Kidney (tissue), 13 donors: ENCODE measurements at regions not wholly inside any gene's neighbourhood (a gene's known extent, or its start where the extent isn't known, plus 50 kb on each side); places are given as distances from the start of the nearest gene placed in this dataset.
A peak's percentile ranks its signal among the peaks of the same experiment; 100 is the strongest.

Experiments
- DNase-seq, 5 donors: peaks; one replicate each; pipeline ENCODE4 v3.0.0-alpha.2; 2013 to 2020
- FAIRE-seq: peaks from 2 replicates; lab custom pipeline; 2012; peaks lifted over from hg19 to GRCh38; lab: Jason Lieb, UNC
- H3K27ac ChIP-seq, 2 donors: one replicate each; pipeline ENCODE4 v1.7.0; 2013; ENCODE audit warnings: low read depth in 2 of 2, low read length in 2 of 2, inconsistent platforms in 1 of 2
- H3K27me3 ChIP-seq: one replicate; pipeline ENCODE4 v1.7.1; 2013; ENCODE audit warnings: low read length, inconsistent platforms; ENCODE audit not compliant: control insufficient read depth, insufficient read depth
- H3K36me3 ChIP-seq, 3 donors: one replicate each; pipeline versions ENCODE4 v1.7.0 to v1.7.1; 2013; ENCODE audit warnings: low read length in 3 of 3, control low read depth in 1 of 3, inconsistent platforms in 1 of 3; ENCODE audit not compliant: insufficient read depth in 3 of 3, control insufficient read depth in 2 of 3
- H3K4me1 ChIP-seq, 3 donors: one replicate each; pipeline versions ENCODE4 v1.7.0 to v1.7.1; 2013; ENCODE audit warnings: low read length in 3 of 3, inconsistent platforms in 1 of 3, low read depth in 1 of 3; ENCODE audit not compliant: control insufficient read depth in 2 of 3, insufficient read depth in 2 of 3
- H3K4me3 ChIP-seq, 3 donors: one replicate each; pipeline versions ENCODE4 v1.7.0 to v1.8.1; 2013; ENCODE audit warnings: low read length in 3 of 3, control low read depth in 1 of 3, inconsistent platforms in 1 of 3
- H3K9ac ChIP-seq, 3 donors: one replicate each; pipeline versions ENCODE4 v1.7.0 to v1.7.1; 2013; ENCODE audit warnings: low read length in 3 of 3, control low read depth in 1 of 3, inconsistent platforms in 1 of 3
- H3K9me3 ChIP-seq, 3 donors: one replicate each; pipeline versions ENCODE4 v1.7.0 to v1.7.1; 2013; ENCODE audit warnings: low read length in 3 of 3, control low read depth in 1 of 3, inconsistent platforms in 1 of 3; ENCODE audit not compliant: control insufficient read depth in 2 of 3, insufficient read depth in 1 of 3
- intact Hi-C: fragments of 100-400 bp; cut with DNase I; formaldehyde crosslinking; loops from one replicate; pipeline ENCODE4 v1.11.1; 2022
- TF ChIP-seq, protein P1 (sequence below): IDR thresholded peaks from 3 replicates; pipeline ENCODE4 v1.5.1; 2012; ENCODE audit warnings: mild to moderate bottlenecking, moderate library complexity, borderline replicate concordance; ENCODE audit not compliant: insufficient read depth; ENCODE audit errors: extremely low read depth
- donor health status: control.
- donor health status: control.
- donor health status: control.
- donor health status: control.
- donor health status: control.
- donor health status: DM: yes; HTN: yes; CAD: no.
- donor health status: Normal renal cell carcinoma (clear cell type).

DNA sequence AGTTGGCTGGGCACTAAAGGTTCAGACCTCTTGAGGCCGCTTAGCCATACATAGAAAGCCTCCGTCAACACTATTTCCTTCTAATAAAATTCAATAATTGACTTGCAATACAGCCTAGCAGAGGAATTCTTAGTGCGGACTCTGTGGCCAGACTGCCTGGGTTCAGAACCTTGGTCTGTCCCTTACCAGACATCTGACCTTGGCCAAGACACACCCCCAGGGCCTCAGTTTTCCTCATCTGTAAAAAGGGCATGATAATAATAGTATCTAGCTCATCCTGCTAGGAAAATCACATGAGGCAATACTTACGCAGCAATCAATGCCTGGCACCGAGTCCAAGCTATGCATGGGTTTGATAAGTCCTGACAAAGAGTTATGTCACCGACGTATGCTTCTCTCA lies 148.2 kb upstream of the SOD1 start:
- H3K36me3 ChIP-seq, result no peaks in the 10 kb centered on the region
- H3K27ac ChIP-seq, result no peak overlapping the region
- H3K4me1 ChIP-seq, result no peaks in the 10 kb centered on the region
- no peak overlapping the region for H3K4me3 ChIP-seq
- no peaks in the 10 kb centered on the region for H3K9me3 ChIP-seq
- FAIRE-seq, result no peak
- TF ChIP-seq, protein P1, sequence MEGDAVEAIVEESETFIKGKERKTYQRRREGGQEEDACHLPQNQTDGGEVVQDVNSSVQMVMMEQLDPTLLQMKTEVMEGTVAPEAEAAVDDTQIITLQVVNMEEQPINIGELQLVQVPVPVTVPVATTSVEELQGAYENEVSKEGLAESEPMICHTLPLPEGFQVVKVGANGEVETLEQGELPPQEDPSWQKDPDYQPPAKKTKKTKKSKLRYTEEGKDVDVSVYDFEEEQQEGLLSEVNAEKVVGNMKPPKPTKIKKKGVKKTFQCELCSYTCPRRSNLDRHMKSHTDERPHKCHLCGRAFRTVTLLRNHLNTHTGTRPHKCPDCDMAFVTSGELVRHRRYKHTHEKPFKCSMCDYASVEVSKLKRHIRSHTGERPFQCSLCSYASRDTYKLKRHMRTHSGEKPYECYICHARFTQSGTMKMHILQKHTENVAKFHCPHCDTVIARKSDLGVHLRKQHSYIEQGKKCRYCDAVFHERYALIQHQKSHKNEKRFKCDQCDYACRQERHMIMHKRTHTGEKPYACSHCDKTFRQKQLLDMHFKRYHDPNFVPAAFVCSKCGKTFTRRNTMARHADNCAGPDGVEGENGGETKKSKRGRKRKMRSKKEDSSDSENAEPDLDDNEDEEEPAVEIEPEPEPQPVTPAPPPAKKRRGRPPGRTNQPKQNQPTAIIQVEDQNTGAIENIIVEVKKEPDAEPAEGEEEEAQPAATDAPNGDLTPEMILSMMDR, result no peak
- no peaks in the 10 kb centered on the region for H3K27me3 ChIP-seq
- intact Hi-C loops, result no loop called here
- H3K9ac ChIP-seq, result no peak overlapping the region
- no peak for DNase-seq

- no peaks in the 10 kb centered on the region for H3K27me3 ChIP-seq
- TF ChIP-seq, protein P1, result peak; percentile 3
- no peaks in the 10 kb centered on the region for H3K36me3 ChIP-seq
- DNase-seq (no peak), FAIRE-seq (no peak)
- no peaks in the 10 kb centered on the region for H3K9me3 ChIP-seq
- no peaks in the 10 kb centered on the region for H3K4me1 ChIP-seq
- H3K9ac ChIP-seq, result no peak overlapping the region
- H3K27ac ChIP-seq, result no peak overlapping the region
- intact Hi-C loops, result no loop called here
- no peak overlapping the region for H3K4me3 ChIP-seq
Observed at GRCh38 chr21:31509194-31510017, 150.1 kb upstream of the SOD1 start.

GRCh38 chr21:31505975-31506374 lies 153.5 kb upstream of the SOD1 start:
- H3K9me3 ChIP-seq, result no peaks in the 10 kb centered on the region
- no peak overlapping the region for H3K4me3 ChIP-seq
- no peaks in the 10 kb centered on the region for H3K36me3 ChIP-seq
- no peaks in the 10 kb centered on the region for H3K27me3 ChIP-seq
- no peaks in the 10 kb centered on the region for H3K4me1 ChIP-seq
- no peak for DNase-seq
- H3K27ac ChIP-seq, result no peak overlapping the region
- no peak for FAIRE-seq
- no peak overlapping the region for H3K9ac ChIP-seq
- TF ChIP-seq, protein P1, result no peak
- intact Hi-C loops, result no loop called here

DNA sequence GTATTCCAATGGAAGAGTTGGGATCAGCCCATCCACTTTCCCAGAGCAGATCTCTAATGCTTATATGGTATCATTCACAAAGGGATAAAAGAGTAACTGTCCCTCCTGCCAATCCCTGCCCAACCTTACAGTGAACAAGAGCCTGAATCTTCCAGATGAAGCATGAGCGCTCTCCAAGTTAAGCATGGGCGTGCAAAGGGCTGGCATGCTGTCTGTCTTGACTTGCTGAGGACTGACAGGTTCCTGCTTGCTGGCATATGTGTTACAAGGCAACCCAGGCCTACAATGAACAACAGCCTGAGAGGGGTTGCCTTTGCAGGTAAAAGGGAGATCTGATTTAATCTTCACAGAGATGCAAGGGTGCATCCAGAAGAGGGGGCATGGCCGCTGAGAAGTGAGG lies 155.6 kb upstream of the SOD1 start:
- H3K9me3 ChIP-seq, result no peaks in the 10 kb centered on the region
- no peak overlapping the region for H3K4me3 ChIP-seq
- FAIRE-seq (no peak), DNase-seq (no peak)
- no peak overlapping the region for H3K27ac ChIP-seq
- no peaks in the 10 kb centered on the region for H3K36me3 ChIP-seq
- TF ChIP-seq, protein P1, result no peak
- H3K4me1 ChIP-seq, result no peaks in the 10 kb centered on the region
- intact Hi-C loops, result no loop called here
- H3K27me3 ChIP-seq, result no peaks in the 10 kb centered on the region
- H3K9ac ChIP-seq, result no peak overlapping the region
